Activated CD4-positive, alpha-beta memory T cell treated with anti-CD3 and anti-CD28 coated beads for 36 hours (primary cell): ENCODE measurements at regions not wholly inside any gene's neighbourhood (a gene's known extent, or its start where the extent isn't known, plus 50 kb on each side); places are given as distances from the start of the nearest gene placed in this dataset.

Experiments
- CTCF ChIA-PET: fragments of 350-600 bp; sonication (Branson Sonifier 250); formaldehyde crosslinking; loops from one replicate; lab custom pipeline; 2021; ENCODE audit warnings: antibody characterized with exemption, inconsistent platforms; lab: Charles Lee
- POLR2A ChIA-PET: fragments of 350-600 bp; sonication (Branson Sonifier 250); formaldehyde crosslinking; loops from one replicate; lab custom pipeline; 2021; ENCODE audit warnings: antibody characterized with exemption; lab: Charles Lee
- DNase-seq: peaks from one replicate; pipeline ENCODE4 v3.0.0-alpha.2; 2020
- H3K27ac Mint-ChIP-seq: one replicate; pipeline ENCODE4 v1.8.0; 2021; ENCODE audit warnings: mixed read lengths
- H3K27me3 Mint-ChIP-seq: one replicate; pipeline ENCODE4 v1.8.0; 2021; ENCODE audit warnings: mixed read lengths
- H3K36me3 Mint-ChIP-seq: one replicate; pipeline ENCODE4 v1.8.0; 2021; ENCODE audit warnings: mixed read lengths
- H3K4me1 Mint-ChIP-seq: one replicate; pipeline ENCODE4 v1.8.0; 2021; ENCODE audit warnings: low read depth, mixed read lengths
- H3K4me3 Mint-ChIP-seq: one replicate; pipeline ENCODE4 v1.8.0; 2021; ENCODE audit warnings: mild to moderate bottlenecking, mixed read lengths
- H3K9me3 Mint-ChIP-seq: one replicate; pipeline ENCODE4 v1.8.0; 2021; ENCODE audit warnings: mixed read lengths
- intact Hi-C: fragments of 100-400 bp; cut with micrococcal nuclease; formaldehyde crosslinking; loops from one replicate; pipeline ENCODE4 v1.15.1; 2023

DNA sequence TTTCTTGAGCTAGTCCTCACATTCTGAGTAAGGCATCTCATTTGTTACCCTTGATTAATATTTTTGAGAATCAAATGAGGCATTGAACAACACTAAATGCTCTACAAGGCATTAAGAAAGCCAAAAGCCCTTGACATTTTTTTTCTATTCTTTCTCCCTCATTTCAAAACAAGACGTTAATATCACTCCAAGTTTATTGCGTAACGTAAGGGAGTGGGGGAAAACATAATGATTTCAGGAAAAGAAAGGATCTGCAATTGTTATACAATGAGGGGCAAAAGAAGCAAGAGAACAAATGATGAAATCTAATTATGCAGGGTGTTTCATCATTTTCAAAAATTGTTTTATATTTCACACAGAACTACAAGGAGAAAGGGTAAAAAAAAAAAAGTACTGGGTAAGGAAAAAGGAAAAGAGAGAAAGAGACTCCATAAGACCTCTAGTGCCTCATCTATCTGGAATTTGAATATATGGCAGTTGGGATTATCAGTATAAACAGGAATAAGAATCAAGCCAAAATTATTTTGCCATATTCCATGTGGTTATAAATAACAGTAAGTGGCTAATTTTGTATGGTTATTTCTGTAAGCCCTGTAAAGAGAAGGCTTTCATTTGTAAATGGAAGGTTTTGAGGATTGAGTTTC is 163.0 kb downstream of the ABCA8 start:
- Mint-ChIP-seq H3K9me3 (no peaks in the 10 kb centered on the region), H3K4me3 (no peak overlapping the region), H3K27me3 (peaks cover 16% of the 10 kb centered on the region), H3K4me1 (no peaks in the 10 kb centered on the region), H3K36me3 (no peaks in the 10 kb centered on the region), H3K27ac (no peak overlapping the region)
- CTCF ChIA-PET, result no interaction called here
- POLR2A ChIA-PET, result no interaction called here
- no peak for DNase-seq
- intact Hi-C loops, result no loop called here

DNA sequence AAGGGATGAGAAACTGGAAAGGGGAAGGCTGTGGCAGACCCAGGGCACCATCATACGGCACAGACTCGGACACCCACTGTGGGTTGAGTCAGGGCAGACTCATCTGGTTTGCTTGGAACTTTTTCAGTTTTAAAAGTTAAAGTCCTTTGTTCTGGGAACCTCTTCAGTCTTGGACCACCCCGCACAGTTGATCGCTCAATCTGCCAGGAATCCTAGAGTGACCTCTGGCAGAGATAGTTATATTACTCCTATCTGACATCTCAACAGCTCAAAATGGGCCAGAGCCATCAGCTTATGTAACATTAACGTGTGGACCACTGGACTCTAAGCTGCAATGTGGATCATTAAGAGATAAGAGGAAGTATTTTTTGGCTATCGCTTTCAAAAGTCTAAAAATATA is 164.3 kb downstream of the ABCA8 start:
- intact Hi-C loops, result no loop called here
- H3K27ac Mint-ChIP-seq, result no peak overlapping the region
- no peaks in the 10 kb centered on the region for H3K4me1 Mint-ChIP-seq
- H3K27me3 Mint-ChIP-seq, result peaks cover 11% of the 10 kb centered on the region
- no peaks in the 10 kb centered on the region for H3K9me3 Mint-ChIP-seq
- no peak overlapping the region for H3K4me3 Mint-ChIP-seq
- no peak for DNase-seq
- CTCF ChIA-PET, result no interaction called here
- POLR2A ChIA-PET, result no interaction called here
- H3K36me3 Mint-ChIP-seq, result no peaks in the 10 kb centered on the region

GRCh38 chr17:68790492-68790891 is 164.7 kb downstream of the ABCA8 start:
- Mint-ChIP-seq H3K9me3 (no peaks in the 10 kb centered on the region), H3K4me3 (no peak overlapping the region), H3K27ac (no peak overlapping the region), H3K36me3 (no peaks in the 10 kb centered on the region), H3K4me1 (no peaks in the 10 kb centered on the region), H3K27me3 (peaks cover 11% of the 10 kb centered on the region)
- CTCF ChIA-PET, result no interaction called here
- no peak for DNase-seq
- intact Hi-C loops, result no loop called here
- POLR2A ChIA-PET, result no interaction called here

DNA sequence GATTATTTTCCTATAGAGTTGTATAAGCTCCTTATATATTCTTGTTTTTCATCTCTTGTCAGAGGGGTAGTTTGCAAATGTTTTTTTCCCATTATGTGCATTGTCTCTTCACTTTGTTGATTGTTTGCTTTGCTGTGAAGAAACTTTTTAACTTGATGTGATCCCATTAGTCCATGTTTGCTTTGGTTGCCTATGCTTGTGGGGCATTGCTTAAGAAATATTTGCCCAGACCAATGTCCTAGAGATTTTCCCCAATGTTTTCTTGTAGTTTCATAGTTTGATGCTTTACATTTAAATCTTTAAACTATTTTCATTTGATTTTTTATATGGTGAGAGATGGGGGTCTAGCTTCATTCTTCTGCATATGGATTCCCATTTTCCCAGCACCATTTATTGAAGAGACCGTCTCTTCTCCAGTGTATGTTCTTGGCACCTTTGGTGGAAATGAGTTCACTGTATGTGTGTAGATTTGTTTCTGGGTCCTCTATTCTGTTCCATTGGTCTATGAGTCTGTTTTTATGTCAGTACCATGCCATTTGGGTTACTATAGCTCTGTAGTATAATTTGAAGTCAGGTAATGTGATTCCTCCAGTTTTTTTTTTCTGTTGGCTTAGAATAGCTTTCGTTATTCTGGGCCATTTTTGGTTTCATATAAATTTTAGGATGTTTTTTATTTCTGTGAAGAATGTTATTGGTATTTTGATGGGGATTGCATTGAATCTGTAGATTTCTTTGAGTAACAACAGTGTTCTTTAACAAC is 165.8 kb downstream of the ABCA8 start:
- Mint-ChIP-seq H3K36me3 (no peaks in the 10 kb centered on the region), H3K27ac (no peak overlapping the region), H3K27me3 (peaks cover 12% of the 10 kb centered on the region), H3K9me3 (no peaks in the 10 kb centered on the region), H3K4me1 (no peaks in the 10 kb centered on the region), H3K4me3 (no peak overlapping the region)
- POLR2A ChIA-PET, result no interaction called here
- intact Hi-C loops, result no loop called here
- CTCF ChIA-PET, result no interaction called here
- no peak for DNase-seq

- Mint-ChIP-seq H3K36me3 (no peaks in the 10 kb centered on the region), H3K4me1 (no peaks in the 10 kb centered on the region), H3K27me3 (peaks cover 20% of the 10 kb centered on the region), H3K4me3 (no peak overlapping the region), H3K27ac (no peak overlapping the region), H3K9me3 (no peaks in the 10 kb centered on the region)
- intact Hi-C loops, result no loop called here
- CTCF ChIA-PET, result no interaction called here
- no peak for DNase-seq
- POLR2A ChIA-PET, result no interaction called here
Measured at GRCh38 chr17:68785565-68786486, 169.4 kb downstream of the ABCA8 start.

GRCh38 chr17:68784431-68784830 is 170.8 kb downstream of the ABCA8 start:
- ChIA-PET CTCF (no interaction called here), POLR2A (no interaction called here)
- H3K4me1 Mint-ChIP-seq, result no peaks in the 10 kb centered on the region
- H3K27me3 Mint-ChIP-seq, result peaks cover 18% of the 10 kb centered on the region
- no peak overlapping the region for H3K4me3 Mint-ChIP-seq
- no peak for DNase-seq
- no peak overlapping the region for H3K27ac Mint-ChIP-seq
- intact Hi-C loops, result no loop called here
- H3K36me3 Mint-ChIP-seq, result no peaks in the 10 kb centered on the region
- no peaks in the 10 kb centered on the region for H3K9me3 Mint-ChIP-seq

GRCh38 chr17:68783861-68784260 is 171.3 kb downstream of the ABCA8 start:
- intact Hi-C loops, result no loop called here
- Mint-ChIP-seq H3K27me3 (peaks cover 19% of the 10 kb centered on the region), H3K27ac (no peak overlapping the region)

GRCh38 chr17:68782789-68783188 is 172.4 kb downstream of the ABCA8 start:
- H3K4me3 Mint-ChIP-seq, result no peak overlapping the region
- intact Hi-C loops, result no loop called here
- H3K27ac Mint-ChIP-seq, result no peak overlapping the region
- H3K4me1 Mint-ChIP-seq, result no peaks in the 10 kb centered on the region
- H3K9me3 Mint-ChIP-seq, result no peaks in the 10 kb centered on the region
- H3K36me3 Mint-ChIP-seq, result no peaks in the 10 kb centered on the region
- ChIA-PET CTCF (no interaction called here), POLR2A (no interaction called here)
- peaks cover 16% of the 10 kb centered on the region for H3K27me3 Mint-ChIP-seq
- no peak for DNase-seq

More at GRCh38 chr17:68783861-68784260, 171.3 kb downstream of the ABCA8 start:
- Mint-ChIP-seq H3K4me3 (no peak overlapping the region), H3K9me3 (no peaks in the 10 kb centered on the region), H3K4me1 (no peaks in the 10 kb centered on the region), H3K36me3 (no peaks in the 10 kb centered on the region)
- CTCF ChIA-PET, result no interaction called here
- no peak for DNase-seq
- POLR2A ChIA-PET, result no interaction called here

- no peak overlapping the region for H3K27ac Mint-ChIP-seq
- ChIA-PET POLR2A (no interaction called here), CTCF (interaction anchor here (1.6 kb wide), 1 partner anchor 8 kb away, joined by 4 read pairs; no protein-coding TSS in a partner anchor)
- no peaks in the 10 kb centered on the region for H3K36me3 Mint-ChIP-seq
- no peak overlapping the region for H3K4me3 Mint-ChIP-seq
- no peaks in the 10 kb centered on the region for H3K9me3 Mint-ChIP-seq
- H3K4me1 Mint-ChIP-seq, result no peaks in the 10 kb centered on the region
- DNase-seq, result no peak
- intact Hi-C loops, result no loop called here
- peaks cover 16% of the 10 kb centered on the region for H3K27me3 Mint-ChIP-seq
Measured at GRCh38 chr17:68780596-68780995, 174.6 kb downstream of the ABCA8 start.

DNA sequence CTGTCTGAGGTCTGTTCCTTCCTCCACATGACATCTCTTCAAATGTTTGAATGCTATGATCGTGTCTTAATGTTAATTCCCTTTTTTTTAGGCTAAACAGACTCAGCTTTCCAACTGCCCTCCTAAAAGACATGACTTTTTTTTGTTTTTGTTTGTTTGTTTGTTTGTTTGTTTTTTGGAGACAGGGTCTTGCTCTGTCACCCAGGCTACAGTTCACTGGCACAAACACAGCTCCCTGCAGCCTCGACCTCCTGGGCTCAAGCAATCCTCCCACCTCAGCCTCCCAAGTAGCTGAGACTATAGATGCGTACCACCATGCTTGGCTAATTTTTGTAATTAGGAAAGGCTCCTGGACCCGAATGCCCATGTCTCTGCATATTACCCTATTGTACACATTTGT is 176.5 kb downstream of the ABCA8 start:
- Mint-ChIP-seq H3K4me1 (no peaks in the 10 kb centered on the region), H3K27me3 (peaks cover 11% of the 10 kb centered on the region), H3K27ac (no peak overlapping the region), H3K9me3 (no peaks in the 10 kb centered on the region), H3K36me3 (no peaks in the 10 kb centered on the region), H3K4me3 (no peak overlapping the region)
- intact Hi-C loops, result loop anchor here (5.0 to 10.0 kb wide), 2 partner anchors 614 to 636 kb away; partner anchors contain the start of gene MAP2K6
- POLR2A ChIA-PET, result no interaction called here
- CTCF ChIA-PET, result interaction anchor here (1.2 to 4.0 kb wide), 3 partner anchors 449 to 469 kb away, joined by 3 to 29 read pairs (median 3); no protein-coding TSS in a partner anchor
- no peak for DNase-seq

GRCh38 chr17:68777856-68778694 is 176.9 kb upstream of the FAM20A start:
- POLR2A ChIA-PET, result no interaction called here
- DNase-seq, result no peak
- Mint-ChIP-seq H3K4me1 (no peaks in the 10 kb centered on the region), H3K27ac (no peak overlapping the region), H3K27me3 (peaks cover 11% of the 10 kb centered on the region), H3K9me3 (no peaks in the 10 kb centered on the region), H3K4me3 (no peak overlapping the region), H3K36me3 (no peaks in the 10 kb centered on the region)
- CTCF ChIA-PET, result interaction anchor here (1.2 to 4.0 kb wide), 3 partner anchors 450 to 469 kb away, joined by 3 to 29 read pairs (median 3); no protein-coding TSS in a partner anchor
- intact Hi-C loops, result loop anchor here (1.0 to 10.0 kb wide), 3 partner anchors 469 to 637 kb away; partner anchors contain the start of gene MAP2K6
